Prostate gland (tissue), 2 donors: ENCODE measurements at regions not wholly inside any gene's neighbourhood (a gene's known extent, or its start where the extent isn't known, plus 50 kb on each side); places are given as distances from the start of the nearest gene placed in this dataset.

Source experiments
- DNase-seq: peaks from one replicate; pipeline ENCODE4 v3.0.0-alpha.2; 2019; ENCODE audit warnings: low spot score
- H3K27ac ChIP-seq, 2 donors: fragments of 200-600 bp; sonication (generic); 2 replicates each; pipeline ENCODE4 v1.5.1; 2017 to 2019
- H3K27me3 ChIP-seq: fragments of 200-600 bp; sonication (generic); replicated peaks from 2 replicates; pipeline ENCODE4 v1.5.1; 2019; ENCODE audit not compliant: insufficient read depth
- H3K36me3 ChIP-seq, 2 donors: fragments of 200-600 bp; sonication (generic); 1 replicate in 1 of 2; 2 replicates in 1 of 2; pipeline versions ENCODE4 v1.5.1 to v1.8.1; 2017 to 2019
- H3K4me1 ChIP-seq: fragments of 200-600 bp; sonication (generic); replicated peaks from 2 replicates; pipeline ENCODE4 v1.5.1; 2019
- H3K4me3 ChIP-seq, 2 donors: fragments of 200-600 bp; sonication (generic); 2 replicates each; pipeline ENCODE4 v1.5.1; 2017 to 2019
- H3K9me3 ChIP-seq: fragments of 200-600 bp; sonication (generic); 2 replicates; pipeline ENCODE4 v1.5.1; 2017
- CTCF ChIP-seq, 4 experiments: fragments of 200-600 bp in 2 of 4; fragments of 450-650 bp in 2 of 4; sonication (generic) in 2 of 4; IDR thresholded peaks; 1 replicate in 3 of 4; 2 replicates in 1 of 4; pipeline ENCODE4 v1.5.1; 2016 to 2019; ENCODE audit warnings: antibody characterized with exemption in 4 of 4, mild to moderate bottlenecking in 2 of 4, moderate library complexity in 2 of 4
- POLR2A ChIP-seq: fragments of 450-650 bp; IDR thresholded peaks from one replicate; pipeline ENCODE4 v1.6.1; 2016; ENCODE audit warnings: antibody characterized with exemption, mild to moderate bottlenecking
- POLR2AphosphoS5 ChIP-seq: sonication (generic); formaldehyde crosslinking; IDR thresholded peaks from one replicate; pipeline ENCODE4 v1.6.1; 2017; ENCODE audit warnings: antibody characterized with exemption
- WGBS: methylation state at CpG from one replicate; pipeline ENCODE4 v1.1.5; 2018; 5-methylcytosine and 5-hydroxymethylcytosine counted together
- intact Hi-C: fragments of 100-400 bp; cut with DNase I; formaldehyde crosslinking; loops from one replicate; pipeline ENCODE4 v1.14.2; 2022

DNA sequence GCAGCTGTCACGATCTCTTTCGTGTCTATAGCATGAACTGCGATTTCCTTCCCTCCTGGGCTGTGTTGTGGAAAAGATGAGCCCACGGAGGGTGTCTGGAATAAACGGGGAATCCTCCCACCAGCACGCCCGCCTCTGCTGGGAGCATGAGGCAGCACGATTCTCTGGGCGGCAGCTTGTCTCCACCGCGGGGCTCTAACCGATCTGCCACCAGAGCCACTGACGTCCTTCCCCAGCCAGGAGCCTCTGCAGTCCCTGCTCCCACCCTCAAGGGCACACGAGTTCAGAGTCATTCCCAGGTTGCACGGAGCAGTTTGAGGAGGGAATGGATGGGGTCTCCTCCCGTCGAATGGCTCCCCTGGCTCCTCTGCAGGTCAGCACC, 197.6 kb downstream of the DLL1 start:
- H3K27me3 ChIP-seq: no peaks in the 10 kb centered on the region
- no peak for DNase-seq
- intact Hi-C loops: no loop called here
- no peak overlapping the region for H3K27ac ChIP-seq
- no peaks in the 10 kb centered on the region for H3K4me1 ChIP-seq
- H3K4me3 ChIP-seq: no peak overlapping the region
- TF ChIP-seq POLR2AphosphoS5 (no peak), CTCF (IDR thresholded peaks at IDR 0.05) (no peak), POLR2A (no peak)
- no peaks in the 10 kb centered on the region for H3K9me3 ChIP-seq
- H3K36me3 ChIP-seq: no peaks in the 10 kb centered on the region
- 70% methylated on average over 17 of the region's 17 CpGs for WGBS

DNA sequence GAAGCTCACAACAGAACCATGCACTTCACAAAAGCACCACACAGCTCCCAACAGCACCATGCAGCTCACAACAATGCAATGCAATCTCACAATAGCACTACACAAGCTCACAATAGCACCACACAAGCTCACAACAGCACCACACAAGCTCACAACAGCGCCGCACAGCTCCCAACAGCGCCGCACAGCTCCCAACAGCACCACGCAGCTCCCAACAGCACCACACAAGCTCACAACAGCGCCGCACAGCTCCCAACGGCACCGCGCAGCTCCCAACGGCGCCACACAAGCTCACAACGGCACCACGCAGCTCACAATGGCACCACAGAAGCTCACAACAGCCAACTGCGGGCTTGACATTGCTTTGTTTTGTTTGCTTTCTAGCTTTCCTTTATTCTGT, 198.1 kb downstream of the DLL1 start:
- Histone ChIP-seq H3K4me3 (no peak overlapping the region), H3K27me3 (no peaks in the 10 kb centered on the region), H3K9me3 (no peaks in the 10 kb centered on the region), H3K4me1 (no peaks in the 10 kb centered on the region), H3K27ac (no peak overlapping the region), H3K36me3 (no peaks in the 10 kb centered on the region)
- TF ChIP-seq CTCF (IDR thresholded peaks at IDR 0.05) (no peak), POLR2AphosphoS5 (no peak), POLR2A (no peak)
- 73% methylated on average over 15 of the region's 15 CpGs for WGBS
- intact Hi-C loops: no loop called here
- no peak for DNase-seq

DNA sequence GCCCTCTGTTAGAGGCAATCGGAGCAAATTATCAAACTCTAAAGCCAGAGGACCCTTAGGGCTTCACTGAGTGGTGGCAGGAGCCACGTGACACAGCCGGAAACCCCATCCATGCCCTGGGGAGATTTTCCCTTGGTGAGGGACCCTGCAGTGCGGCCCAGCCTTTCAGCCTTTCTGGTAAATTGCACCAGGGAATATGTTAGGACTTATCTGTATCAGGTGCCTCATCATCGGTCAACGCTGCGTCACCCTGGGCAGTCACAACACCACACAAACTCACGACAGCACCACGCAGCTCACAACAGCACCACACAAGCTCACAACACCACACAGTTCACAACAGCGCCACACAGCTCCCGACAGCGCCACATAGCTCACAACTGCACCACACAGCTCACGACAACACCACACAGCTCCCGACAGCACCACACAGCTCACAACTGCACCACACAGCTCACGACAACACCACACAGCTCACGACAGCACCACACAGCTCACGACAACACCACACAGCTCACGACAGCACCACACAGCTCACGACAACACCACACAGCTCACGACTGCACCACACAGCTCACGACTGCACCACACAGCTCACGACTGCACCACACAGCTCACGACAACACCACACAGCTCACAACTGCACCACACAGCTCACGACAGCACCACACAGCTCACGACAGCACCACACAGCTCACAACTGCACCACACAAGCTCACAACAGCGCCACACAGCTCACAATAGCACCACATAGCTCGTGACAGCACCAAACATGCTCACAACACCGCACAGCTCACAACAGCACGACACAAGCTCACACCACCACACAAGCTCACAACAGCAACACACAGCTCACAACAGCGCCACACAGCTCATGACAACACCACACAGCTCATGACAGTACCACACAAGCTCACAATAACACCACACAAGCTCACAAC, 199.0 kb downstream of the DLL1 start:
- no peak overlapping the region for H3K27ac ChIP-seq
- no peaks in the 10 kb centered on the region for H3K27me3 ChIP-seq
- no peak overlapping the region for H3K4me3 ChIP-seq
- H3K9me3 ChIP-seq: no peaks in the 10 kb centered on the region
- TF ChIP-seq POLR2AphosphoS5 (no peak), CTCF (IDR thresholded peaks at IDR 0.05) (no peak), POLR2A (no peak)
- 89% methylated on average over 30 of the region's 30 CpGs for WGBS
- H3K4me1 ChIP-seq: no peaks in the 10 kb centered on the region
- DNase-seq: no peak
- intact Hi-C loops: no loop called here
- H3K36me3 ChIP-seq: no peaks in the 10 kb centered on the region

GRCh38 chr6:170091000-170091638, 199.8 kb downstream of the DLL1 start:
- Histone ChIP-seq H3K4me1 (no peaks in the 10 kb centered on the region), H3K36me3 (no peaks in the 10 kb centered on the region), H3K9me3 (no peaks in the 10 kb centered on the region), H3K4me3 (no peak overlapping the region), H3K27ac (no peak overlapping the region), H3K27me3 (no peaks in the 10 kb centered on the region)
- DNase-seq: no peak
- 84% methylated on average over 18 of the region's 18 CpGs for WGBS
- intact Hi-C loops: no loop called here
- TF ChIP-seq CTCF (IDR thresholded peaks at IDR 0.05): no peak
- no peak for TF ChIP-seq POLR2AphosphoS5
- TF ChIP-seq POLR2A: no peak

DNA sequence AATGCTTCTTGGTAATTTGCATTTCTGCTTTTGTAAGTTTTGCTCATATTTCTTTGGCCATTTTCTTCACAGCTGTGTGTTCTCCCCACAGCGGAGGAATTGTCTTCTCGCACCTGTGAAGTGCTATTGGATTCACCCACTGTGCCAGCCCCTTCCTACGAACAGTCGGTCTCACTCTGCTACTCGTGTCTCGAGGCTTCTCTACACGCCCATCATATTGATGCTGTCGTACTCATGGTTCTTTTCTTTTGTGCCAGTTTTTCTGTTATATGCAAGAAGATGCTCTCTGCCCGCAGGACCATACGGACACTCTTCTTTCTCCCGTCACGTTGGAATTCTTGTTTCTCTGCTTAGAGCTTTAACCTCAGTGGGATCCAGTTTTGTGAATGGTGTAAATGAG, 200.3 kb downstream of the DLL1 start:
- DNase-seq: no peak
- H3K36me3 ChIP-seq: no peaks in the 10 kb centered on the region
- 85% methylated on average over 12 of the region's 12 CpGs for WGBS
- no peaks in the 10 kb centered on the region for H3K4me1 ChIP-seq
- TF ChIP-seq POLR2AphosphoS5: no peak
- no peak for TF ChIP-seq CTCF (IDR thresholded peaks at IDR 0.05)
- no peak for TF ChIP-seq POLR2A
- no peak overlapping the region for H3K27ac ChIP-seq
- no peaks in the 10 kb centered on the region for H3K9me3 ChIP-seq
- H3K27me3 ChIP-seq: no peaks in the 10 kb centered on the region
- no peak overlapping the region for H3K4me3 ChIP-seq
- intact Hi-C loops: no loop called here
